SKM-1 treated with dmso at 0.1 percent for 144 hours (cell line): ENCODE measurements at regions not wholly inside any gene's neighbourhood (a gene's known extent, or its start where the extent isn't known, plus 50 kb on each side); places are given as distances from the start of the nearest gene placed in this dataset.
"Not testable (repeated sequence)": the region's sequence is repeated elsewhere in the genome, so short reads cannot be mapped to it uniquely, and the experiment has no call there.

Experiments
- DNase-seq: peaks from one replicate; lab custom pipeline; 2025; ENCODE audit not compliant: unreplicated experiment; lab: John Stamatoyannopoulos, UW

DNA sequence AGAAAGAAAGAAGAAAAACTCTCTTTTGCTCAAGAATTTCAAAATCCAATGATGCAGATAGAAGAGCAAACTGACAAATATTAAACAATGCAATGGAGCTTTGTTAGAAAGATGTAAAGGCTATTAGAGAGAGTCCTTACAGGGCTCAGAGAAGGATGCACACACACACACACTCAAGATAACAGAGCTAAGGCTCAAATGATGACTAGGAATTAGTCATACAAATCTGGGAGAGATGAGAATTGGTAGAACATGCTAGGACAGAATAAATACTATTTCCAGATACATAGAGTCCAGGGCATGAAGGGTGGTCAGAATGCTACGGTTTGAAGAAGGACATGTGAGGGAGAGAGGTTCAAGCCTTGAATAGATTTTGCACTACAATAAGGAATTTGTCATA is 650.1 kb upstream of the MDGA2 start:
- no peak for DNase-seq

DNA sequence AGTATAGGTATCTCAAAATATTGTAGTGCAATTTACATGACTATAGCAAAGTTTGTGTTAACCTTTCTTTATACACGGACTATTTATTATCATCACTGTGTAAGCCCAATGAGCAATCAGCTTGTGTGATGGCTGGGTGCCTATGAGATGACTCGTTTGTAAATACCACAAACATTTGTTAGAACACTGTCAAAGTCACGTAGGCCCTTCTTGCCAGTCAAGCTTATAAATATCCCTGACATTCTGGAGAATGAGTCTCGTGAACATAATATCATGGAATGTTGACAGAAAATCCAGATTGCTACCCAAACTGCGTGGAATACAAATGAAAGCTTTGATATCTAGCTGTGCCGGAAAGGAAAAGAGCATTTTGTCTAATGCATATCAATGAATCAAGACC is 648.3 kb upstream of the MDGA2 start:
- no peak for DNase-seq

DNA sequence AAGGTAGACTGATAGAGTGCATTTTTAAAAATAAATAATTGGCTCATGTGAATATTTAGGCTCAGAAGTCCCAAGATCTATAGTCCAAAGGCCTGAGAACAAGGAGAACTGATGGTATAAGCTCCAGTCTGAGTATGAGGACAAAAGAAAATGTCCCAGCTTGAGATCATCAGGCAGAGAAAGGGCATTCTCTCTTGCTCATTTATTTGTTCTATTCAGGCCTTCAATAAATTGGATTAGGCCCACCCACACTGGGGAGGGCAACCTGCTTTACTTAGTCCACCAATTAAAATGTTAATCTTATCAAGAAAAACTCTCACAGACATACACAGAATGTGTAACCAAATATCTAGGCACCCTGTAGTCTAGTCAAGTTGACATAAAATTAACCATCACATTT is 644.4 kb upstream of the MDGA2 start:
- no peak for DNase-seq

DNA sequence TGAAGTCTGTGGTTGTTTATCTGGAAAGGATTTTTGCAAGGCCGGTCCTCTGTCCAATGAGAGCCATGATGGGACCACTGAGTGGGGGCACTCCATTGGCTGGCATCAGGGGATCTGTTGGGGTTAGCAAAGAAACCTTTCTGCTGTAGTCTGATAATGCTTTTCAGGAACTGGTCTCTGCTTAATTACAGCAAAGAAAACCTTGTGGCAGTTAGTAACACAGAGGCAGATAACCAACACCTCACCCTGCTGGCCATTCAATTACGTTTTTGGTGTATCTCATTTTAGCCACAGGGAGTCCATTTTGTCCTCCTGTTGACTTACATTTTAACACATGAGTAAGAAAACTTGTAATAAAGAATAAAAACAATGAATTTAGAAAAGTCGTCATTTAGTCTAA is 629.3 kb upstream of the MDGA2 start:
- no peak for DNase-seq

DNA sequence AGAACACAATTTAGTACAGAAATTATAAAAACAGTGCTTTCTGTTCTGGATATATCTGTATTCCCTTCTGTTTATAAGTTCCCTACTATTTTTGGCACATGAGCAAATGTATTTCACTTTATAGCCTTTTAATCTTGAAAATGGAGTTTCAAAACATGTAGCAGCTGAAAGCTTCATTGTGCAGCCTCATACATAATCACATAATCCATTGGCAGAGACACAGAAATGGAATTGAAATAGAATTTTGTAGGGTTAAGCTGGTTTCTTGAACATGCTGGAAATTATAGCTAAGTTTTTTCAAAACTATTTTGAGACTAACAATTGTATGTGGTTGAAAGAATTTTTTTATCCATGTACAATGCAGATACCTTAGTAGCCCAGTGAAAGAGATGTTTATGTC is 614.3 kb upstream of the MDGA2 start:
- no peak for DNase-seq

DNA sequence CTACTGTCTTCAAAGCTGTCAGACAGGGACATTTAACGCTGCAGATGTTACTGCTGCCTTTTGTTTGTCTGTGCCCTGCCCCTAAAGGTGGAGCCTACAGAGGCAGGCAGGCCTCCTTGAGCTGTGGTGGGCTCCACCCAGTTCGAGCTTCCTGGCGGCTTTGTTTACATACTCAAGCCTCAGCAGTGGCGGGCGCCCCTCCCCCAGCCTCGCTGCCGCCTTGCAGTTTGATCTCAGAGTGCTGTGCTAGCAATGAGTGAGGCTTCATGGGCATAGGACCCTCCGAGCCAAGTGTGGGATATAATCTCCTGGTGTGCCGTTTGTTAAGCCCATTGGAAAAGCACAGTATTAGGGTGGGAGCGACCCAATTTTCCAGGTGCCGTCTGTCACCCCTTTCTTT is 609.8 kb upstream of the MDGA2 start:
- not testable (repeated sequence) for DNase-seq

DNA sequence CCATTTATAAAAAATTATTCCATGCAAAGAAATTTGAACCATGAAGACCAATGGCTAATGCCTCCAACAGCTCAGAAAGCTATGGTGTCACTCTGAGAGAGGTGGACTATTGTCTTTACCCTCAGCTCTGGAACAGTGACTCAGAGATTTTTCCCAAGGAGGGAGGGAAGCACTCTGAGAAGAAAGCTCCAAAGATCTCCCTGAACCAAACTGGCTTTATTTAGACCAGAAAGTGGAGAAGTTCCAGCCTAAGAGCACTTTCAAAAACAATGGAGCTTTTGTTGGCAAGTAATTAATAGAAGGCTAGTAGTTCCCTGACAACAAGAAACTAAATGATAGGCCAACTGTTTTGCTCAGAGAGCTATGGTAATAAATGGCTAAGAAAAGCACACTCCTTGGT is 599.9 kb upstream of the MDGA2 start:
- no peak for DNase-seq

DNA sequence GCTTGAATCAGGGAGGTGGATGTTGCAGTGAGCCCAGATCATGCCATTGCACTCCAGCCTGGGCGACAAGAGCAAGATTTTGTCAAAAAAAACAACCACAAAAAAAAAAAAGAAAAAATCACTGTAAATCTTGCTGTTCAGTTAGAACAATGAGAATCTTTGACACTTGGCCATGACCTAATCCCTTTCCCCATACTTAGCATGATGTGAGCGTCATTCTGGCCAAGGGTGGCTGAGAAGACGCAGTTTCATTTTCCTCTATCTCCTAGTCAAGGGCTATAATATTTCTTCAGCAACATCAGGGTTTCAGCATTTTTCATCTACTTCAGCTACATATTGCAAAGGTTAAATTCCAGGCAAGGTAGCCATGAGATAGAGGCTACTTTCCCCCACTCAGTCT is 599.4 kb upstream of the MDGA2 start:
- DNase-seq: no peak

DNA sequence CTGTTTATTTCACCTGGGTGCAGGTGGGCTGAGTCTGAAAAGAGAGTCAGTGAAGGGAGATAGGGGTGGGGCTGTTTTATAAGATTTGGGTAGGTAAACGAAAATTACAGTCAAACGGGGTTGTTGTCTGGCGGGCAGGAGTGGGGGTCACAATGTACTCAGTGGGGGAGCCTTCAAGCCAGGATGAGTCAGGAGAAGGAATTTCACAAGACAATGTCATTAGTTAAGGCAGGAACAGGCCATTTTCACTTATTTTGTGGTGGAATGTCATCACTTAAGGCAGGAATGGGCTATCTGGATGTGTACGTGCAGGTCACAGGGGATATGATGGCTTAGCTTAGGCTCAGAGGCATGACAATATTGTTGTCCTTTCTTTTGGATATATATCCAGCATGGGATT is 592.5 kb upstream of the MDGA2 start:
- DNase-seq: not testable (repeated sequence)

DNA sequence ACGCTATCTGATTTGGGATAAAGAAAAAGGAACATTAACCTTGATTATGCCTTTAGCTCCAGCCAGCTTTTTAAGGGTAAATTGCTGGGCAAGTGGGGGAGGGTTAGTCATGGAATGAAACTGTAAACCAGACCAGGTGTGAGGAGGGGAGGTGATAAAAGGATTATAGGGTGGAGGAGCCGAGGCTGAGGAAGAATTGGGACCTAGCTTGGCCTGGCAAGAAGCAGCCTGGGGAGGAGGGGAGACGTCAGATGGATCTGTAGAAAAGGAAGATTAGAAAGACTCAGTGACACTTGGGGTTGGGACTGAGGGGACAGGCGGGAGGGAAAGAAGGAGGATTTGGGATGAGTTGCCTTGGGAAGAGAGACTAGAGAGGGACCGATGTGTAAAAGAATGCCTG is 590.8 kb upstream of the MDGA2 start:
- not testable (repeated sequence) for DNase-seq

DNA sequence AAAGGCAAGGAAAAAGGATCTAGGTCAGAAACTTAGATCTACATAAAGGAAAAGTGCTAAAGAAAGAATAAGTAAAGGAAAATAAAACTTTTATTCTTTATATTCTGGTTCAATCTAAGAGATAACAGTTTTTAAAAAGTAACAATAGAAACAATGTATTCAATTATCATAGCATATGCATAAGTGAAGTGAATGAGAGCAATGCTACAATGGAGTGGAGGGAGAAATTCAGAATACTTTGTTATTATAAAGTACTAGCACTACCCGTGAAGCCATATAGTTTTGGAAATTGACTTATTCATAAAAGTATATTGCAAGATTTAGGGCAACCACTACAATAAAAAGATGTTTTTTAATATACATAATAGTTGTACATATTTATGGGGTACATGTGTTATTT is 586.0 kb upstream of the MDGA2 start:
- no peak for DNase-seq

DNA sequence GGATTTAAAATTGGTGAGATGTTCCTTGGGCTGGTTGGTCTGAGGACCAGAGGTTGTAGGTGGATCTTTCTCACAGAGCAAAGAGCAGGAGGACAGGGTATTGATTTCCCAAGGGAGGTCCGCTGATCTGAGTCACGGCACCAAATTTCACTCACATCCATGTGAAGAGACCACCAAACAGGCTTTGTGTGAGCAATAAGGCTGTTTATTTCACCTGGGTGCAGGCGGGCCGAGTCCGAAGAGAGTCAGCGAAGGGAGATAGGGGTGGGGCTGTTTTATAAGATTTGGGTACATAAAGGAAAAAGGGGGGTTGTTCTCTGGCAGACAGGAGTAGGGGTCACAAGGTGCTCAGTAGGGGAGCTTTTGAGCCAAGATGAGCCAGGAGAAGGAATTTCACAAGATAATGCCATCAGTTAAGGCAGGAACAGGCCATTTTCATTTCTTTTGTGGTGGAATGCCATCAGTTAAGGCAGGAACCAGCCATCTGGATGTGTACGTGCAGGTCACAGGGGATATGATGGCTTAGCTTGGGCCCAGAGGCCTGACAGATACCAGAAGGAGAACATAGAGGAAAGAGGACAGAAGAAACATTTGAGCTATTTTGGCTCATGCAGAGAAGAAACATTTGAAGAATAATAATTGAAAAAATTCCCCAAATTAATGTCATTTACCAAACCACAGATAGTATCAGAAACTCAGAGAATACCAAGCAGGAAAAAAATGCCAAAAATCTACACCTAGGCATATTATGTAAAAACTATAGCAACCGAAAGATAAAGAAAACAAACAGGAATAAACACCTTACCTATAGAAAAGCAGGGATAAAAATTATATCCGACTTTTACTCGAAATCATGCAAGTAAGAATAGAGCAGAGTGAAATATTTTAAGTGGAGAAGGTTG is 585.2 kb upstream of the MDGA2 start:
- not testable (repeated sequence) for DNase-seq

DNA sequence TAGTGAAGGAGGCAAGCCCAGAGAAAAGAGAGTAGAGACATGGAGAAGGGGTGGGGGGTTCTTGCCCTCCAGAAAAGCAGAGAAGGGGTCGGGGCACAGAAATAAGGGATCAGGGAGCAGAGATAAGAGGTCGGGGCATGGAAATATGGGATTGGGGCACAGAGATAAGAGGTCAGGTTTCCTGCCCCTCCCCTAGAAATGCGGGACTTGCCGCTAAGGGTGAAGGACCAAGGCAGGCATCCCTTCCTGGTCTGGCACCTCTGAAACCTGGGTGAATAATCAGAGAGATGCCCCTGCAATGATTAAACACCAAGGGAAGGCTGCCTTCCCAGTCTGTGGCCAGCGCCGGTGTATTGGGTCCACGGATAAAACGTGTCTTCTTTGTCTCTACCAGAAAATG is 584.5 kb upstream of the MDGA2 start:
- not testable (repeated sequence) for DNase-seq

DNA sequence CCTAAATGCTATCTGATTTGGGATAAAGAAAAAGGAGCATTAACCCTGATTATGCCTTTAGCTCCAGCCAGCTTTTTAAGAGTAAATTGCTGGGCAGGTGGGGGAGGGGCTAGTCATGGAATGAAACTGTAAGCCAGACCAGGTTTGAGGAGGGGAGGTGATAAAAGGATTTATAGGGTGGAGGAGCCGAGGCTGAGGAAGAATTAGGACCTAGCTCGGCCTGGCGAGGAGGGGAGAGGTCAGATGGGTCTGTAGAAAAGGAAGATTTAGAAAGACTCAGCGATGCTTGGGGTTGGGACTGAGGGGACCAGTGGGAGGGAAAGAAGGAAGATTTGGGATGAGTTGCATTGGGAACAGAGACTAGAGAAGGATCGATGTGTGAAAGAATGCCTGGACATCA is 583.8 kb upstream of the MDGA2 start:
- DNase-seq: not testable (repeated sequence)

DNA sequence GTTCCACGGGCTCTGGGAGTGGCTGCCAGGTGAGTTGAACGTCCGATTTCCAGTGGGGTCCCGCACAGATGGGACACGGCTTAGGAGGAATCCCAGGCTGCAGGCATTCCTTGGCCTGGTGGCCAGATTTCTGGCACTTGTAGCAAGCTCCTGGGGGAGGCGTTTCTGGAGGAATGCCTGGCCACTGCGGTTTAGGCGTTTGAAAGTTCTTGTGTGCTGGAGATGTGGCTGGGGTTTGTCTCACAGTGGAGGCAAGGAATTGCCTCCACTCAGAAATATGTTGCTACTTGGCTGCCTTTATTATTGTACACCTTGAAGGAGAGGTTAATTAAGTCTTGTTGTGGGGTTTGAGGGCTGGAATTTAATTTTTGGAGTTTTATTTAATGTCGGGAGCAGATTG is 583.3 kb upstream of the MDGA2 start:
- DNase-seq: not testable (repeated sequence)

DNA sequence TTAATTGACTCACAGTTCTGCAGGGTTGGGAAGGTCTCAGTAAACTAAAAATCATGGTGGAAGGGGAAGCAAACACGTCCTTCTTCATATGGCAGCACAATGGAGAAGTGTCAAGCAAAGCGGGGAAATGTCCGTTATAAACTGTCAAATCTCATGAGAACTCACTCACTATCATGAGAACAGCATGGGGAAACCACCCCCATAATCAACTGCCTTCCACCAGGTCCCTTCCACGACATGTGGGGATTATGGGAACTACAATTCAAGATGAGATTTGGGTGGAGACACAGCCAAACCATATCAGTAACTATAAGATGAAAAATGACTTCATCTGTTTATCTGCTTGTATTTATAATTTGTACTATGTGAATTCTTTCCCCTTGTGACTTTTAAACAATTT is 577.6 kb upstream of the MDGA2 start:
- no peak for DNase-seq

DNA sequence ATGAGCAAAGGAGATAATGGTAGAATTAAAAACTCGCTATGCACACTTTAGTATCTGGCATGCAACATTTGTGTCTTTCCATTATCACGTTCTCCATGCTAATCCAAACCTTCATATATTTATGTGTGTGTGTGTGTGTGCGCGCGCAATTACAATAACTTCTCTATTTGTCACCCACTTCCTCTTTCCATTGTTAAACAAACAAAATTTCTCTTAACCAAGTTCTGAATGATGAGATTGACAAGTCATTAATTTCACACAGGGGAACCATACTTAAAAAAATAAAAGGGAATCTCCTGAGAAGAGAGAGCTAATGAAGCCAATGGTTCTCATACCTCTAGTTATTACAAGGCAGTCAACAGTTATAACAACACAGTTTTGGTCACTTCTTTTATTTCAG is 575.9 kb upstream of the MDGA2 start:
- DNase-seq: no peak

DNA sequence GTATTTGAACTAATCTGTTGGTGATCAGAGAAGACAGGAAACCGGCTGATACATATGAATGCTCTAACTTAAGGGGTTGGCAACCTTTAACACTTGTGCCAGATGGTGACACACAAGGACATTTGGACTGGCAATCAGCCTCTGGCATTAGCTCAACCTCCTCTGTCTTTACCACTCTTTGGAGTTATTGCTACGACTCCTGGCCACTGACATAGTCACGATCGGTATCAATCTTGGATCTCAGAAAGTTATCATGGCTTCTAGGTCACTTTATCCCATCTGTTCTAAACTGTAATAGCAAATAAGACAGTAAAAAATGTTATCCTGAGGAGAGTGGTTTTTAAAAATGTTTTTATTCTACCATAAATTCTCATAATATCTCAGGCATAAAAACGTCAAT is 575.2 kb upstream of the MDGA2 start:
- DNase-seq: no peak

DNA sequence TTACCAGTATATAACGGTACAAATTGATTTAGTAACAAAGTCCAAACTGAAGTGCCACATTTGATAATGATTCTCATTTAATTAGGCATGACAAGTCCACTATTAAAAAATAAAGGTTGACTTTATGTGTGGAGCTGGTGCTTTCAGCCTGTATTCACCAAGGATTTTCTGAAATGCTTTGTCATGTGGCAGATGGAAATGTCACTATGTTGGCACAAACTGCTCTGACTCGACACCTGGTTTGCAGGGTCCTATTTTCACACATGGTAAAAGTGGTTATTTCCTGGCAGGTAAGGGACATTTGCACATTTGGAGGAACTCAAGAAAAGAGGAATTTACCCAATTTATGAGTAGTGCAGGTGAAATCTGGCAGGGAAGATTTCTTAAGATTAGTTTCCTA is 572.6 kb upstream of the MDGA2 start:
- no peak for DNase-seq

DNA sequence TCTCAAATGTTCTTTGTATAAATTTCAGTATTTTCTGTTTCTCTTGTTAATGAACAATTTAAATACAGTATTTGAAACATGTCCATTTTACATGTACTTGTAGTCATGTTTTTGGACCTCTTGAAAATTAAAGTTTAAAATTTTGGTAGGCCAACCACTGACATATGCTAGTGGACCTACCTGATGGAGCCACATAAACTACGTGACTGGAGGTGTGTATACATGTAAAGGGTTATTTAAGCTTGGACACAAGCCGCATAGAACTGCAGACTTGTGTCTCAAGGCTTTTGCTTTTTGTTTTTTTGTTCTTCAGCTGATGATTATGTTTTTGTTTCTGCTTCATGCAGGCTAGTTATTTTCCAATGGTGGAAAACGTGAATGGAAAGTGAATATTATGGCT is 568.5 kb upstream of the MDGA2 start:
- no peak for DNase-seq

DNA sequence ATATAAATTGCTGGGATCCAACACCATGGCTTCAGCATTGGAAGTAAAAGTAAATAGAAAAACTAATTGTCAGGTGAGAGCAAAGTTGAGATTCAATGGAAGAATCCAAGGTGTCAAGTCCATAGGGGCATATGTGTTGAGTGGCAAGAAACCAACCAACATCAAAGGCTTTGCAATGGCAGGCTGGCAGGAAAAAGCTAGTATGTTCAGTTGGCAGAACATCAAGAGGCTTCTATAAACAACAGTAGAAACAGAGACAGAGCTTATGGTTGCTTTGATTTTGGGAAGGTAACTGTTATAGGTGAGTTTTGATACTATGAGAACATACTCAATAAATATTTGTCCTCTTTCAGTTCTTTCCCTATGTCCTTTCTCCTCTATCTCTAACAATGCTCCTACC is 553.7 kb upstream of the MDGA2 start:
- DNase-seq: no peak

DNA sequence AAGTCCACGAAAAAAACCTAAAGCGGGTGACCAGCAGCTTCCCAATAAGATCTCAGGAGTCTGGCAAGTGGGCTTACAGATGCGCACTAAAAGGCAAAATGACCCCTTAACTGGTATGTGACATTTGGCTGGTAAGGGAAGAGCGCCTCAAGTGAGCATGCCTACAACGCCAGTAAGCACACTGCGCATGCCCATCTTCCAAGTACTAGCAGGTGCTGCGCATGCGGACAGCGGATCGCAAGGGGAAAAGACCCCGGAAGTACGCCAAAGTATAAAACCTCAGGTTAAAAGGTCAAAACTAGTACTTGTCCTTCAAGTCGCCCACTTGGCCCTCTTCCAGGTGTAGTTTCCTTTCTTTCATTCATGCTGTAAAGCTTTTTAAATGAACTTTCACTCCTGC is 518.5 kb upstream of the MDGA2 start:
- no peak for DNase-seq

DNA sequence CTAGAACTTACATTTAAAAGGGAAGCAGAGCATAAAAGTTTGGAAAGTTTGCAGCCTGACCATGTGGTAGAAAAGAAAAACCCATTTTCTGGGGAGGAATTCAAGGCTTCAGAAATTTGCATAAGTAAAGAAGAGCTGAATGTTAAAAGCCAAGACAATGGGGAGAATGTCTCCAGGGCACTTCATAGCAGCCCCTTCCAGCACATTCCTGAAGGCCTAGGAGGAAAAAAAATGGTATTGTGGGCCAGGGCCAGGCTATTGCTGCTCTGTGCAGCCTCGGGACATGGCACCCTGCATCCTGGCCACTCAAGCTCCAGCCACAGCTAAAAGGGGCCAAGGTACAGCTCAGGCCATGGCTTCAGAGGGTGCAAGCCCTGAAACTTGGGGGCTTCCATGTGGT is 474.2 kb upstream of the MDGA2 start:
- not testable (repeated sequence) for DNase-seq
